Right lobe of liver (tissue), 1 donor: ENCODE measurements at regions not wholly inside any gene's neighbourhood (a gene's known extent, or its start where the extent isn't known, plus 50 kb on each side); places are given as distances from the start of the nearest gene placed in this dataset.

ENCODE experiments used
- small RNA-seq, 2 experiments: library from RNA; depleted of rRNA; stranded (forward); fragments of <200 nt; gene quantifications; one replicate each; pipeline ENCODE3, GENCODE V24; 2016

Small RNAs in the stretch of these regions (small RNA-seq; reads per million reads assigned to genes)
- gene RF00019 (0 reads per million in 2 experiments), gene RF00432 (0 reads per million in 2 experiments)
